ENCODE measurements at regions not wholly inside any gene's neighbourhood (a gene's known extent, or its start where the extent isn't known, plus 50 kb on each side); places are given as distances from the start of the nearest gene placed in this dataset.

- DNase-seq (ENCODE audit: low spot score) (no peak), ATAC-seq (ENCODE audit: low FRiP score) (no peak)
- TF ChIP-seq CTCF (IDR thresholded peaks at IDR 0.05) = no peak
Measured at GRCh38 chr13:94880463-94880862, 168.1 kb upstream of the SOX21 start.

GRCh38 chr13:94878602-94879165 is 166.3 kb upstream of the SOX21 start:
- ATAC-seq (ENCODE audit: low FRiP score) (no peak), DNase-seq (ENCODE audit: low spot score) (no peak)
- no peak for TF ChIP-seq CTCF (IDR thresholded peaks at IDR 0.05)

- no peak for TF ChIP-seq CTCF (IDR thresholded peaks at IDR 0.05)
- no peak for DNase-seq (ENCODE audit: low spot score)
- ATAC-seq (ENCODE audit: low FRiP score) = no peak
Measured at GRCh38 chr13:94864474-94864873, 152.1 kb upstream of the SOX21 start.

GRCh38 chr13:94860981-94861407 is 148.6 kb upstream of the SOX21 start:
- ATAC-seq (ENCODE audit: low FRiP score) (no peak), DNase-seq (ENCODE audit: low spot score) (no peak)
- TF ChIP-seq CTCF (IDR thresholded peaks at IDR 0.05) = no peak

GRCh38 chr13:94859811-94860210 is 147.5 kb upstream of the SOX21 start:
- no peak for TF ChIP-seq CTCF (IDR thresholded peaks at IDR 0.05)
- no peak for DNase-seq (ENCODE audit: low spot score)
- ATAC-seq (ENCODE audit: low FRiP score) = no peak

GRCh38 chr13:94859278-94859691 is 146.9 kb upstream of the SOX21 start:
- DNase-seq (ENCODE audit: low spot score) (no peak), ATAC-seq (ENCODE audit: low FRiP score) (peak; percentile 37)
- TF ChIP-seq CTCF (IDR thresholded peaks at IDR 0.05) = no peak

GRCh38 chr13:94858856-94859255 is 146.5 kb upstream of the SOX21 start:
- ATAC-seq (ENCODE audit: low FRiP score) = no peak
- TF ChIP-seq CTCF (IDR thresholded peaks at IDR 0.05) = no peak

More at GRCh38 chr13:94858856-94859255, 146.5 kb upstream of the SOX21 start:
- no peak for DNase-seq (ENCODE audit: low spot score)
